WERI-Rb-1 (cell line): ENCODE measurements at regions not wholly inside any gene's neighbourhood (a gene's known extent, or its start where the extent isn't known, plus 50 kb on each side); places are given as distances from the start of the nearest gene placed in this dataset.

ENCODE experiments used
- DNase-seq: peaks from one replicate; pipeline ENCODE4 v3.0.0-alpha.2; 2020
- H3K27ac ChIP-seq: fragments of 250-450 bp; sonication (Bioruptor Pico); 2 replicates; pipeline ENCODE4 v1.5.1; 2020; ENCODE audit warnings: mild to moderate bottlenecking, moderate library complexity
- H3K27me3 ChIP-seq: fragments of 250-450 bp; sonication (Bioruptor Pico); 2 replicates; pipeline ENCODE4 v1.5.1; 2021; ENCODE audit warnings: mild to moderate bottlenecking, low read depth, moderate library complexity; ENCODE audit not compliant: insufficient read depth, severe bottlenecking
- H3K36me3 ChIP-seq: fragments of 250-450 bp; sonication (Bioruptor Pico); 2 replicates; pipeline ENCODE4 v1.5.1; 2020; ENCODE audit warnings: mild to moderate bottlenecking, moderate library complexity
- H3K4me3 ChIP-seq: 2 replicates; pipeline ENCODE4 v1.5.1; 2011; ENCODE audit warnings: low read depth, mild to moderate bottlenecking, control low read depth, low read length
- H3K9me3 ChIP-seq: fragments of 250-450 bp; sonication (Bioruptor Pico); 2 replicates; pipeline ENCODE4 v1.5.1; 2021; ENCODE audit warnings: mild to moderate bottlenecking, moderate library complexity; ENCODE audit not compliant: severe bottlenecking
- CTCF ChIP-seq: IDR thresholded peaks from 2 replicates; pipeline ENCODE4 v1.5.1; 2011; ENCODE audit warnings: low read depth, mild to moderate bottlenecking, control low read depth, inconsistent platforms, low read length

GRCh38 chr1:94314222-94314858, 77.0 kb upstream of the ARHGAP29 start:
- no peak overlapping the region for H3K27ac ChIP-seq
- DNase-seq: no peak
- no peaks in the 10 kb centered on the region for H3K27me3 ChIP-seq
- H3K36me3 ChIP-seq: no peaks in the 10 kb centered on the region
- no peaks in the 10 kb centered on the region for H3K9me3 ChIP-seq
- no peak overlapping the region for H3K4me3 ChIP-seq
- no peak for TF ChIP-seq CTCF

- no peak for DNase-seq
- Histone ChIP-seq H3K9me3 (no peaks in the 10 kb centered on the region), H3K4me3 (no peak overlapping the region), H3K27me3 (no peaks in the 10 kb centered on the region), H3K27ac (no peak overlapping the region), H3K36me3 (no peaks in the 10 kb centered on the region)
- TF ChIP-seq CTCF: no peak
Measured at GRCh38 chr1:94310570-94311270, 73.3 kb upstream of the ARHGAP29 start.

GRCh38 chr1:94309829-94310569, 72.6 kb upstream of the ARHGAP29 start:
- no peak for TF ChIP-seq CTCF
- Histone ChIP-seq H3K4me3 (no peak overlapping the region), H3K9me3 (no peaks in the 10 kb centered on the region), H3K27me3 (no peaks in the 10 kb centered on the region), H3K36me3 (no peaks in the 10 kb centered on the region), H3K27ac (no peak overlapping the region)
- no peak for DNase-seq

GRCh38 chr1:94309216-94309615, 71.8 kb upstream of the ARHGAP29 start:
- Histone ChIP-seq H3K36me3 (no peaks in the 10 kb centered on the region), H3K4me3 (no peak overlapping the region), H3K27me3 (no peaks in the 10 kb centered on the region), H3K27ac (no peak overlapping the region), H3K9me3 (no peaks in the 10 kb centered on the region)
- DNase-seq: no peak
- TF ChIP-seq CTCF: no peak

- no peak overlapping the region for H3K27ac ChIP-seq
- H3K4me3 ChIP-seq: no peak overlapping the region
- no peaks in the 10 kb centered on the region for H3K27me3 ChIP-seq
- no peak for TF ChIP-seq CTCF
- no peak for DNase-seq
- H3K36me3 ChIP-seq: no peaks in the 10 kb centered on the region
- no peaks in the 10 kb centered on the region for H3K9me3 ChIP-seq
Measured at GRCh38 chr1:94306521-94306920, 69.1 kb upstream of the ARHGAP29 start.
